ENCODE measurements at regions not wholly inside any gene's neighbourhood (a gene's known extent, or its start where the extent isn't known, plus 50 kb on each side); places are given as distances from the start of the nearest gene placed in this dataset.

DNA sequence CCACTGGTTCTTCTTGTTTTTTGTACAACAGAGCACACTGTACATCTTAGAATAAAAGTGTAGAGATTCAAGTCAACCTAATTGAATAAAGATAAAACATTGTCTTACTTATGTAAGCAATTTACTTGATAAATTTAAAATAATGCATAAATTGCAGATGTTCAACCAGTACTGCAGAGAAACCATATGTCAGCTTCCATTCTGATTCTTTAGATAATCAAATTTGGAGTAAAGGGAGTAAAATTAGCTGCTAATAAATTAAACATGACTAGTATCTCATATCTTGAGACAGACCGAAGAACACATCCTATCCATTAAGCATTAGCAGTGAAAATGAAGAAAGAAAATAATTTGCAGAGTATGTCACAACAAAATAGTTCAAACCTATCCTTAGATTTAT is 261.2 kb downstream of the GASK1B start:
- Histone ChIP-seq H3F3A (replicated peaks; ENCODE audit: low read depth) (no peaks in the 10 kb centered on the region), H3K79me2 (replicated peaks; ENCODE audit: insufficient read depth) (no peaks in the 10 kb centered on the region), H3K4me2 (no peak overlapping the region), H3K27me3 (ENCODE audit: insufficient read depth) (no peaks in the 10 kb centered on the region), H2AFZ (no peak overlapping the region), H4K20me1 (replicated peaks; ENCODE audit: insufficient read depth) (no peaks in the 10 kb centered on the region), H3K27ac (ENCODE audit: low read depth) (no peak overlapping the region), H3K4me1 (ENCODE audit: insufficient read depth) (no peaks in the 10 kb centered on the region), H3K9me2 (ENCODE audit: insufficient read depth) (no peaks in the 10 kb centered on the region), H3K36me3 (ENCODE audit: insufficient read depth) (no peaks in the 10 kb centered on the region), H3K4me3 (no peak overlapping the region)
- no peaks in the 10 kb centered on the region for H3K36me3 Mint-ChIP-seq (ENCODE audit: low read depth)
- H3K9me3 Mint-ChIP-seq: no peaks in the 10 kb centered on the region
- no peak for ATAC-seq
- no peak overlapping the region for H3K4me3 Mint-ChIP-seq
- DNase-seq (ENCODE audit: low spot score): no peak
- no peak overlapping the region for H3K27ac Mint-ChIP-seq
- TF ChIP-seq CREB1 (CRISPR knock-in tag; IDR thresholded peaks at IDR 0.05; ENCODE audit: low read depth) (no peak), ZNF331 (CRISPR knock-in tag; IDR thresholded peaks at IDR 0.05; ENCODE audit: low read depth) (no peak), NANOG (IDR thresholded peaks at IDR 0.05; ENCODE audit: borderline replicate concordance) (no peak), STAT1 (IDR thresholded peaks at IDR 0.05; ENCODE audit: unreplicated experiment) (no peak), JUNB (IDR thresholded peaks at IDR 0.05; ENCODE audit: unreplicated experiment) (no peak), POLR2AphosphoS5 (IDR thresholded peaks at IDR 0.05; ENCODE audit: low read depth) (no peak), EZH2phosphoT487 (IDR thresholded peaks at IDR 0.05; ENCODE audit: unreplicated experiment) (no peak), EZH2 (IDR thresholded peaks at IDR 0.05; ENCODE audit: low read depth, unreplicated experiment) (no peak), ZNF114 (CRISPR knock-in tag; IDR thresholded peaks at IDR 0.05) (no peak)
- TF ChIP-seq, protein P1, sequence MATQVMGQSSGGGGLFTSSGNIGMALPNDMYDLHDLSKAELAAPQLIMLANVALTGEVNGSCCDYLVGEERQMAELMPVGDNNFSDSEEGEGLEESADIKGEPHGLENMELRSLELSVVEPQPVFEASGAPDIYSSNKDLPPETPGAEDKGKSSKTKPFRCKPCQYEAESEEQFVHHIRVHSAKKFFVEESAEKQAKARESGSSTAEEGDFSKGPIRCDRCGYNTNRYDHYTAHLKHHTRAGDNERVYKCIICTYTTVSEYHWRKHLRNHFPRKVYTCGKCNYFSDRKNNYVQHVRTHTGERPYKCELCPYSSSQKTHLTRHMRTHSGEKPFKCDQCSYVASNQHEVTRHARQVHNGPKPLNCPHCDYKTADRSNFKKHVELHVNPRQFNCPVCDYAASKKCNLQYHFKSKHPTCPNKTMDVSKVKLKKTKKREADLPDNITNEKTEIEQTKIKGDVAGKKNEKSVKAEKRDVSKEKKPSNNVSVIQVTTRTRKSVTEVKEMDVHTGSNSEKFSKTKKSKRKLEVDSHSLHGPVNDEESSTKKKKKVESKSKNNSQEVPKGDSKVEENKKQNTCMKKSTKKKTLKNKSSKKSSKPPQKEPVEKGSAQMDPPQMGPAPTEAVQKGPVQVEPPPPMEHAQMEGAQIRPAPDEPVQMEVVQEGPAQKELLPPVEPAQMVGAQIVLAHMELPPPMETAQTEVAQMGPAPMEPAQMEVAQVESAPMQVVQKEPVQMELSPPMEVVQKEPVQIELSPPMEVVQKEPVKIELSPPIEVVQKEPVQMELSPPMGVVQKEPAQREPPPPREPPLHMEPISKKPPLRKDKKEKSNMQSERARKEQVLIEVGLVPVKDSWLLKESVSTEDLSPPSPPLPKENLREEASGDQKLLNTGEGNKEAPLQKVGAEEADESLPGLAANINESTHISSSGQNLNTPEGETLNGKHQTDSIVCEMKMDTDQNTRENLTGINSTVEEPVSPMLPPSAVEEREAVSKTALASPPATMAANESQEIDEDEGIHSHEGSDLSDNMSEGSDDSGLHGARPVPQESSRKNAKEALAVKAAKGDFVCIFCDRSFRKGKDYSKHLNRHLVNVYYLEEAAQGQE (IDR thresholded peaks at IDR 0.05; ENCODE audit: unreplicated experiment): no peak
- TF ChIP-seq, protein P2, sequence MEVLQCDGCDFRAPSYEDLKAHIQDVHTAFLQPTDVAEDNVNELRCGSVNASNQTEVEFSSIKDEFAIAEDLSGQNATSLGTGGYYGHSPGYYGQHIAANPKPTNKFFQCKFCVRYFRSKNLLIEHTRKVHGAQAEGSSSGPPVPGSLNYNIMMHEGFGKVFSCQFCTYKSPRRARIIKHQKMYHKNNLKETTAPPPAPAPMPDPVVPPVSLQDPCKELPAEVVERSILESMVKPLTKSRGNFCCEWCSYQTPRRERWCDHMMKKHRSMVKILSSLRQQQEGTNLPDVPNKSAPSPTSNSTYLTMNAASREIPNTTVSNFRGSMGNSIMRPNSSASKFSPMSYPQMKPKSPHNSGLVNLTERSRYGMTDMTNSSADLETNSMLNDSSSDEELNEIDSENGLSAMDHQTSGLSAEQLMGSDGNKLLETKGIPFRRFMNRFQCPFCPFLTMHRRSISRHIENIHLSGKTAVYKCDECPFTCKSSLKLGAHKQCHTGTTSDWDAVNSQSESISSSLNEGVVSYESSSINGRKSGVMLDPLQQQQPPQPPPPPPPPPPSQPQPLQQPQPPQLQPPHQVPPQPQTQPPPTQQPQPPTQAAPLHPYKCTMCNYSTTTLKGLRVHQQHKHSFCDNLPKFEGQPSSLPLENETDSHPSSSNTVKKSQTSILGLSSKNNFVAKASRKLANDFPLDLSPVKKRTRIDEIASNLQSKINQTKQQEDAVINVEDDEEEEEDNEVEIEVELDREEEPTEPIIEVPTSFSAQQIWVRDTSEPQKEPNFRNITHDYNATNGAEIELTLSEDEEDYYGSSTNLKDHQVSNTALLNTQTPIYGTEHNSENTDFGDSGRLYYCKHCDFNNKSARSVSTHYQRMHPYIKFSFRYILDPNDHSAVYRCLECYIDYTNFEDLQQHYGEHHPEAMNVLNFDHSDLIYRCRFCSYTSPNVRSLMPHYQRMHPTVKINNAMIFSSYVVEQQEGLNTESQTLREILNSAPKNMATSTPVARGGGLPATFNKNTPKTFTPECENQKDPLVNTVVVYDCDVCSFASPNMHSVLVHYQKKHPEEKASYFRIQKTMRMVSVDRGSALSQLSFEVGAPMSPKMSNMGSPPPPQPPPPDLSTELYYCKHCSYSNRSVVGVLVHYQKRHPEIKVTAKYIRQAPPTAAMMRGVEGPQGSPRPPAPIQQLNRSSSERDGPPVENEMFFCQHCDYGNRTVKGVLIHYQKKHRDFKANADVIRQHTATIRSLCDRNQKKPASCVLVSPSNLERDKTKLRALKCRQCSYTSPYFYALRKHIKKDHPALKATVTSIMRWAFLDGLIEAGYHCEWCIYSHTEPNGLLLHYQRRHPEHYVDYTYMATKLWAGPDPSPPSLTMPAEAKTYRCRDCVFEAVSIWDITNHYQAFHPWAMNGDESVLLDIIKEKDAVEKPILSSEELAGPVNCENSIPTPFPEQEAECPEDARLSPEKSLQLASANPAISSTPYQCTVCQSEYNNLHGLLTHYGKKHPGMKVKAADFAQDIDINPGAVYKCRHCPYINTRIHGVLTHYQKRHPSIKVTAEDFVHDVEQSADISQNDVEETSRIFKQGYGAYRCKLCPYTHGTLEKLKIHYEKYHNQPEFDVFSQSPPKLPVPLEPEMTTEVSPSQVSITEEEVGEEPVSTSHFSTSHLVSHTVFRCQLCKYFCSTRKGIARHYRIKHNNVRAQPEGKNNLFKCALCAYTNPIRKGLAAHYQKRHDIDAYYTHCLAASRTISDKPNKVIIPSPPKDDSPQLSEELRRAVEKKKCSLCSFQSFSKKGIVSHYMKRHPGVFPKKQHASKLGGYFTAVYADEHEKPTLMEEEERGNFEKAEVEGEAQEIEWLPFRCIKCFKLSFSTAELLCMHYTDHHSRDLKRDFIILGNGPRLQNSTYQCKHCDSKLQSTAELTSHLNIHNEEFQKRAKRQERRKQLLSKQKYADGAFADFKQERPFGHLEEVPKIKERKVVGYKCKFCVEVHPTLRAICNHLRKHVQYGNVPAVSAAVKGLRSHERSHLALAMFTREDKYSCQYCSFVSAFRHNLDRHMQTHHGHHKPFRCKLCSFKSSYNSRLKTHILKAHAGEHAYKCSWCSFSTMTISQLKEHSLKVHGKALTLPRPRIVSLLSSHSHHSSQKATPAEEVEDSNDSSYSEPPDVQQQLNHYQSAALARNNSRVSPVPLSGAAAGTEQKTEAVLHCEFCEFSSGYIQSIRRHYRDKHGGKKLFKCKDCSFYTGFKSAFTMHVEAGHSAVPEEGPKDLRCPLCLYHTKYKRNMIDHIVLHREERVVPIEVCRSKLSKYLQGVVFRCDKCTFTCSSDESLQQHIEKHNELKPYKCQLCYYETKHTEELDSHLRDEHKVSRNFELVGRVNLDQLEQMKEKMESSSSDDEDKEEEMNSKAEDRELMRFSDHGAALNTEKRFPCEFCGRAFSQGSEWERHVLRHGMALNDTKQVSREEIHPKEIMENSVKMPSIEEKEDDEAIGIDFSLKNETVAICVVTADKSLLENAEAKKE (CRISPR knock-in tag; IDR thresholded peaks at IDR 0.05): no peak
- TF ChIP-seq, protein P3, sequence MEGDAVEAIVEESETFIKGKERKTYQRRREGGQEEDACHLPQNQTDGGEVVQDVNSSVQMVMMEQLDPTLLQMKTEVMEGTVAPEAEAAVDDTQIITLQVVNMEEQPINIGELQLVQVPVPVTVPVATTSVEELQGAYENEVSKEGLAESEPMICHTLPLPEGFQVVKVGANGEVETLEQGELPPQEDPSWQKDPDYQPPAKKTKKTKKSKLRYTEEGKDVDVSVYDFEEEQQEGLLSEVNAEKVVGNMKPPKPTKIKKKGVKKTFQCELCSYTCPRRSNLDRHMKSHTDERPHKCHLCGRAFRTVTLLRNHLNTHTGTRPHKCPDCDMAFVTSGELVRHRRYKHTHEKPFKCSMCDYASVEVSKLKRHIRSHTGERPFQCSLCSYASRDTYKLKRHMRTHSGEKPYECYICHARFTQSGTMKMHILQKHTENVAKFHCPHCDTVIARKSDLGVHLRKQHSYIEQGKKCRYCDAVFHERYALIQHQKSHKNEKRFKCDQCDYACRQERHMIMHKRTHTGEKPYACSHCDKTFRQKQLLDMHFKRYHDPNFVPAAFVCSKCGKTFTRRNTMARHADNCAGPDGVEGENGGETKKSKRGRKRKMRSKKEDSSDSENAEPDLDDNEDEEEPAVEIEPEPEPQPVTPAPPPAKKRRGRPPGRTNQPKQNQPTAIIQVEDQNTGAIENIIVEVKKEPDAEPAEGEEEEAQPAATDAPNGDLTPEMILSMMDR (conservative IDR thresholded peaks at IDR 0.05; ENCODE audit: low read depth in 2 of 2): no peak
- TF ChIP-seq, protein P4, sequence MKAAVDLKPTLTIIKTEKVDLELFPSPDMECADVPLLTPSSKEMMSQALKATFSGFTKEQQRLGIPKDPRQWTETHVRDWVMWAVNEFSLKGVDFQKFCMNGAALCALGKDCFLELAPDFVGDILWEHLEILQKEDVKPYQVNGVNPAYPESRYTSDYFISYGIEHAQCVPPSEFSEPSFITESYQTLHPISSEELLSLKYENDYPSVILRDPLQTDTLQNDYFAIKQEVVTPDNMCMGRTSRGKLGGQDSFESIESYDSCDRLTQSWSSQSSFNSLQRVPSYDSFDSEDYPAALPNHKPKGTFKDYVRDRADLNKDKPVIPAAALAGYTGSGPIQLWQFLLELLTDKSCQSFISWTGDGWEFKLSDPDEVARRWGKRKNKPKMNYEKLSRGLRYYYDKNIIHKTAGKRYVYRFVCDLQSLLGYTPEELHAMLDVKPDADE (IDR thresholded peaks at IDR 0.05): no peak
- no peaks in the 10 kb centered on the region for H3K4me1 Mint-ChIP-seq
- no peaks in the 10 kb centered on the region for H3K27me3 Mint-ChIP-seq (ENCODE audit: insufficient read depth, low read depth, poor library complexity)
